HAP-1 (cell line): ENCODE measurements at regions not wholly inside any gene's neighbourhood (a gene's known extent, or its start where the extent isn't known, plus 50 kb on each side); places are given as distances from the start of the nearest gene placed in this dataset.

ENCODE experiments used
- DNase-seq, 2 experiments: peaks; one replicate each; pipeline ENCODE4 v3.0.0-alpha.2; 2016 to 2020; ENCODE audit warnings: low spot score in 2 of 2
- H3K27me3 ChIP-seq: fragments of 250-450 bp; sonication (Bioruptor Pico); 2 replicates; pipeline ENCODE4 v1.5.1; 2020; ENCODE audit warnings: low read depth, mild to moderate bottlenecking, moderate library complexity
- H3K36me3 ChIP-seq: fragments of 250-450 bp; sonication (Bioruptor Pico); replicated peaks from 2 replicates; pipeline ENCODE4 v1.5.1; 2020; ENCODE audit warnings: mild to moderate bottlenecking
- H3K4me1 ChIP-seq: fragments of 250-450 bp; sonication (Bioruptor Pico); 2 replicates; pipeline ENCODE4 v1.5.1; 2020; ENCODE audit warnings: mild to moderate bottlenecking
- H3K4me3 ChIP-seq: fragments of 250-450 bp; sonication (Bioruptor Pico); 2 replicates; pipeline ENCODE4 v1.5.1; 2020; ENCODE audit warnings: mild to moderate bottlenecking, moderate library complexity
- H3K9me3 ChIP-seq: fragments of 250-450 bp; sonication (Bioruptor Pico); 2 replicates; pipeline ENCODE4 v1.5.1; 2020; ENCODE audit warnings: mild to moderate bottlenecking, moderate library complexity
- in situ Hi-C: fragments of 300-500 bp; cut with MboI; formaldehyde crosslinking; loops from 3 replicates; pipeline ENCODE4 v1.14.3; 2020; ENCODE audit warnings: low sequenced_read_pairs, inconsistent platforms, mixed read lengths

DNA sequence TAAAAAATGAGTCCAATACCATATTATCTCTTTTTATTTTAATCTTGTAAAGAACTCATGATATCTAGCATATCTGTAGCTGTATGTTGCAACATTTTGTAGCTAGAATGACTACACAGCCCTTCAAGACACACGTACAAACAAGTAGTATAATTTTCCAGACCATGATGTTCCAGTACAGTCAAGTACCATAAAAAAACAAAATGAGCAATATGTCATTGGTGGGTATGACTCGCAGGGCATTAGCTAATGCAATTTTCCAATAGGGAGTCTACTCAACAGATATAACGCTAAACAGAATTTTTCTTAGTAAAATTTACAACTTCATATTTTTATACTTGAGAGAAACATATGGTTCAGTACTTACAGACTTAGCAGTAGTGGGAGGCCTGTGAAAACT, 53.6 kb upstream of the UGP2 start:
- Histone ChIP-seq H3K27me3 (no peaks in the 10 kb centered on the region), H3K4me1 (no peaks in the 10 kb centered on the region), H3K36me3 (no peaks in the 10 kb centered on the region), H3K9me3 (no peaks in the 10 kb centered on the region), H3K4me3 (no peak overlapping the region)
- DNase-seq: no peak
- in situ Hi-C loops: no loop called here

DNA sequence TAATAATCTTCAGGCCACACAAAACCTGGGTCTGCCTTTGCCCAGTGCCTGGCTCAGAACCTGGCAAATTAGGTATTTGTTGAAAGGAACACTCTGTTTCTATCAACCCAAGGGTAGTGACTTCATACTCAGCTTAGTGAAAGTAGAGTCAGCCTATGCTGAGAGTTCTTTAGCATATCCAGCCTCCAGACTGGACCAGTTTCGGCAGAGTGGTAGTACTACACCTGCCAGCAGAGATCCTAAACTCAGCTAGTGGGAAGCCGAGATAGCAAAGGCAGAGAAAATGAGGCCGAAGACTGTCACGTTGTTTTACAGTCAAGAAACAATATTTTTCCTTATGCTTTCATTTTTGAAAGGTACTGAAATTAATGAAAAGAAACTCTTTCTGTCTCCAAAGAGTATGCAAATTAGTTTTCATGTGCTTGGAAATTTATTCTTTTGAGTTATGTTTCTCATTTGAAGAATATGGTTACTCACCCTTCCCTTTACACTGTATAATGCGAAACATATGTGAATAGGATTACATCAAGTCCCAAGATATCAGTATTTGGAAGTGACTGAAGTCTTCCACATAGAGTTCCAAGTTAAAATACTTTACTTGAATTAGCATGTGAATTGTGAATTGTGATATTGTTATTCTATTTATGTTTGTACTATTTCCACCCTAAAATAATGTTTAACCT, 52.2 kb upstream of the UGP2 start:
- Histone ChIP-seq H3K9me3 (no peaks in the 10 kb centered on the region), H3K27me3 (no peaks in the 10 kb centered on the region), H3K4me1 (no peaks in the 10 kb centered on the region), H3K36me3 (no peaks in the 10 kb centered on the region), H3K4me3 (no peak overlapping the region)
- in situ Hi-C loops: no loop called here
- DNase-seq: no peak

DNA sequence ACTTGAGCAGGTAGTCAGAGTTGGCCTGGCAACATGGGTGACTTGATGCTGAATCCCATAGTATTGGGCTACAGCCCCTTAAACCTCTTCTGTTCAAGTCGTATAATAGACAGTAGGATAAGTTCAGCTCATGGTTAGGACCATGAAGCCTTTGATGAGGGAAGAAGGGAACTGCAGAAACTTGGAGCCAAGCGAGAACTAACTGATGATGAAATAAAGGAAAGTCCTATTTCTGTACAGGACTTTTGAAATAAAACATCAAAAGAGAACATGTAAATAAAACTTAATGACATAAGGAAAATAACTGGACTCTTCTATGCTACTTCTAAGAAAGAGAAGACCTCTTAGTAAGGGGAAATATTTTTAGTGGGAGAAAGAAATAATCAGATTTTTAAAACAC, 51.2 kb upstream of the UGP2 start:
- Histone ChIP-seq H3K4me3 (no peak overlapping the region), H3K27me3 (no peaks in the 10 kb centered on the region), H3K4me1 (no peaks in the 10 kb centered on the region), H3K36me3 (no peaks in the 10 kb centered on the region), H3K9me3 (no peaks in the 10 kb centered on the region)
- in situ Hi-C loops: no loop called here
- no peak for DNase-seq

DNA sequence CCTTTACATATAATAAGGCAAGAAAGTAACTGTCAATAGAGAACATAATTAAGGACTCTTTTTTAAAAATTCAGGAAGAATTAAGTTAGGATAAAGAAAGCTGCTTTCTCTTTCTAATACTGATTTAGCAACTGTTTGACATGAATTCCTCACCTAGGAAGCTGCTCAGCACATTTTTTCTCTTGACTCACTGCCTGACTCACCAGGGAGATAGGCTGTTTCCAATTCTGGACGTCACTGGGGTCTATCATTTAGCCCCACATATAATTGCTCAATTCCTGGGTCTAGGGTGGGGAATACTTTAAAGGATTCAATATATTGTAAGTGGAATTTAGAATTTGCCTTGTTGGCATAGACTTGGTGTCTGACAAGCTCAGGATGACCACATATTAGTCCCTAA, 50.8 kb upstream of the UGP2 start:
- no peaks in the 10 kb centered on the region for H3K4me1 ChIP-seq
- no peak for DNase-seq
- no peaks in the 10 kb centered on the region for H3K27me3 ChIP-seq
- no peaks in the 10 kb centered on the region for H3K9me3 ChIP-seq
- in situ Hi-C loops: no loop called here
- H3K4me3 ChIP-seq: no peak overlapping the region
- no peaks in the 10 kb centered on the region for H3K36me3 ChIP-seq

DNA sequence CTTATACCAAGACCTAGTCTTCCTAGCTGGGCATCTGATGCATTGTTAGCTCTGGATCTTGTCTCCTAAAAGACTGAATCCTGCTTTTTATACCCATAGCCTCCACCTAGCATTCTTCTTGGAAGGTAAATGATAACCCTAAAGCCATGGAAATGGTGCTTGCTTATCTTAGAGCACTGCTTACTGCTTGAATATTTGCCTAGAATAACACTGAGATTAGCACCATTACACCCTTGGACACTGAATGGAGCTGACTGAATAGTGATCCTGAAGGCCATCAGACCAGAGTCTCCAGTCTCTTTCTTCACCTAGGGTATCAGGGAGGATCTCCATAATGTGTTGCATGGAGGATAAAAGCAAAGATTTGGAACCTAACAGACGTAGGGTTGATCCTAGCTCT, 50.3 kb upstream of the UGP2 start:
- Histone ChIP-seq H3K27me3 (no peaks in the 10 kb centered on the region), H3K4me1 (no peaks in the 10 kb centered on the region), H3K9me3 (no peaks in the 10 kb centered on the region), H3K36me3 (no peaks in the 10 kb centered on the region), H3K4me3 (no peak overlapping the region)
- no peak for DNase-seq
- in situ Hi-C loops: no loop called here
